Kidney epithelial cell (primary cell): ENCODE measurements at regions not wholly inside any gene's neighbourhood (a gene's known extent, or its start where the extent isn't known, plus 50 kb on each side); places are given as distances from the start of the nearest gene placed in this dataset.

Source experiments
- DNase-seq: peaks from one replicate; pipeline ENCODE4 v3.0.0-alpha.2; 2010; ENCODE audit warnings: low read depth
- H3K27me3 ChIP-seq: 2 replicates; pipeline ENCODE4 v1.6.0; 2011; ENCODE audit warnings: low read length; ENCODE audit not compliant: control insufficient read depth, insufficient read depth
- H3K36me3 ChIP-seq: 2 replicates; pipeline ENCODE4 v1.5.1; 2011; ENCODE audit warnings: low read length; ENCODE audit not compliant: control insufficient read depth, insufficient read depth
- H3K4me3 ChIP-seq: 2 replicates; pipeline ENCODE4 v1.5.1; 2011; ENCODE audit warnings: low read depth, mild to moderate bottlenecking, control low read depth, low read length
- TF ChIP-seq, protein P1 (sequence below): IDR thresholded peaks from 2 replicates; pipeline ENCODE4 v1.5.1; 2011; ENCODE audit warnings: mild to moderate bottlenecking, moderate library complexity, low read length, control low read depth, inconsistent platforms; ENCODE audit not compliant: insufficient read depth, poor library complexity, severe bottlenecking

- TF ChIP-seq, protein P1, sequence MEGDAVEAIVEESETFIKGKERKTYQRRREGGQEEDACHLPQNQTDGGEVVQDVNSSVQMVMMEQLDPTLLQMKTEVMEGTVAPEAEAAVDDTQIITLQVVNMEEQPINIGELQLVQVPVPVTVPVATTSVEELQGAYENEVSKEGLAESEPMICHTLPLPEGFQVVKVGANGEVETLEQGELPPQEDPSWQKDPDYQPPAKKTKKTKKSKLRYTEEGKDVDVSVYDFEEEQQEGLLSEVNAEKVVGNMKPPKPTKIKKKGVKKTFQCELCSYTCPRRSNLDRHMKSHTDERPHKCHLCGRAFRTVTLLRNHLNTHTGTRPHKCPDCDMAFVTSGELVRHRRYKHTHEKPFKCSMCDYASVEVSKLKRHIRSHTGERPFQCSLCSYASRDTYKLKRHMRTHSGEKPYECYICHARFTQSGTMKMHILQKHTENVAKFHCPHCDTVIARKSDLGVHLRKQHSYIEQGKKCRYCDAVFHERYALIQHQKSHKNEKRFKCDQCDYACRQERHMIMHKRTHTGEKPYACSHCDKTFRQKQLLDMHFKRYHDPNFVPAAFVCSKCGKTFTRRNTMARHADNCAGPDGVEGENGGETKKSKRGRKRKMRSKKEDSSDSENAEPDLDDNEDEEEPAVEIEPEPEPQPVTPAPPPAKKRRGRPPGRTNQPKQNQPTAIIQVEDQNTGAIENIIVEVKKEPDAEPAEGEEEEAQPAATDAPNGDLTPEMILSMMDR = no peak
- no peak for DNase-seq
These were observed 829.1 kb upstream of the AGA start for GRCh38 chr4:178271386-178271785.

GRCh38 chr4:178273168-178273567 lies 830.9 kb upstream of the AGA start:
- H3K4me3 ChIP-seq = no peak overlapping the region
- TF ChIP-seq, protein P1 = no peak
- no peaks in the 10 kb centered on the region for H3K27me3 ChIP-seq
- no peaks in the 10 kb centered on the region for H3K36me3 ChIP-seq
- no peak for DNase-seq

More at GRCh38 chr4:178271386-178271785, 829.1 kb upstream of the AGA start:
- H3K27me3 ChIP-seq = no peaks in the 10 kb centered on the region
- H3K36me3 ChIP-seq = no peaks in the 10 kb centered on the region
- no peak overlapping the region for H3K4me3 ChIP-seq

DNA sequence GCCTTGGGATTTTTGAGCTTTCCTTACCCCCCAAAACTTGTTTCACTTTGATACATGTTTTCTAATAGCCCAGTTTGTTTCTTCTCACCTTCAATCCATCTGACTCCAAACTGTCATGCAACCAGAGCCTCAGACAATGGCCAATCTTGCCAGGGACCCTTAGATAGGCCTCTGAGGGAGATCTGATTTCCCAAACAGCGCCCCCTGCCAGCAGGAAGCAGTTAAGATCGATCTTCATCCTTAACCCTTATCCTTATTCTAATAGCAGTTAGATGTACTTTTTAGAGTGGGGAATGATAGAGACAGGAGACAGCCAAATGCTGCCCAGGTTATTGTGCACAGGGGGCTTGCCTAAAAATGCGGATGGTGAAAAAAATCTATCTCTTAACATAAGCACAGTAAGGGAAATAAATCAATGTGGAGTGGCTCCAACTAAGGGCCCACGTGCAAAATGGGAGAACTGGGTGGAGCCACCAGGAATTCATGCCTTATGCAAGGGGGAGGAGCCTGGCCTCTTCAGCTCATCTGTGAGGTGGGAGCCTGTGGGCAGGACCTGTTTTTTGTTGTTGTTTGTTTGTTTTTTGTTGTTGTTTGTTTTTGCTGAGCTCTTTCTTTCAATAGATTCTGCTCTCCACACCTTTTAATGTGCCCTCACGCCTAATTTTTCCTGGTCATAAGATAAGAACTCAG lies 833.6 kb upstream of the AGA start:
- no peaks in the 10 kb centered on the region for H3K27me3 ChIP-seq
- H3K36me3 ChIP-seq = no peaks in the 10 kb centered on the region
- no peak for DNase-seq
- TF ChIP-seq, protein P1 = peak; percentile 4
- no peak overlapping the region for H3K4me3 ChIP-seq

DNA sequence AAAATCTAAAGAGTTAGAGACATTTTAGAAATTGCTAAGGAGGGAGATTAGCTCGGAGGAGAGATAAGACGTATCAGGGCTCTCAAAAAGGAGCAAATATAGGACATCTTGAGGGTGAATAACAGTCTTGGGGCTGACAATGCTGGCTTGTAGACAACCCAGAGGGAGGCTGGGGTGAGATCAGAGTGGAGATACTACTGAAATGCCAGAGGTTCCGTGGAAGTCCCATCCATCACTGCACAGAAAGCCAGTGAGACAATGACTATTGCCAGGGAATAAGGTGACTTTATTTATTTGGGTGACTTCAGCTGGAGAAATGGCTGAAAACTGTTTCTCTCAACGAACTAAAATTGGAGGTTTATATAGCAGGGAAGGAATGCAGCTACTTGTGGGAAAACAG lies 838.1 kb upstream of the AGA start:
- TF ChIP-seq, protein P1 = no peak
- no peaks in the 10 kb centered on the region for H3K27me3 ChIP-seq
- H3K36me3 ChIP-seq = no peaks in the 10 kb centered on the region
- DNase-seq = no peak
- no peak overlapping the region for H3K4me3 ChIP-seq

- DNase-seq = no peak
- Histone ChIP-seq H3K36me3 (no peaks in the 10 kb centered on the region), H3K27me3 (no peaks in the 10 kb centered on the region), H3K4me3 (no peak overlapping the region)
- TF ChIP-seq, protein P1 = no peak
These were observed 846.2 kb upstream of the AGA start for GRCh38 chr4:178288462-178288861.

GRCh38 chr4:178293601-178294000 lies 851.4 kb upstream of the AGA start:
- Histone ChIP-seq H3K27me3 (no peaks in the 10 kb centered on the region), H3K36me3 (no peaks in the 10 kb centered on the region), H3K4me3 (no peak overlapping the region)
- TF ChIP-seq, protein P1 = no peak
- DNase-seq = no peak
